PC-3 (cell line): ENCODE measurements at regions not wholly inside any gene's neighbourhood (a gene's known extent, or its start where the extent isn't known, plus 50 kb on each side); places are given as distances from the start of the nearest gene placed in this dataset.

Experiments
- EZH2 ChIP-seq: fragments of 300-600 bp; sonication (generic); IDR thresholded peaks from one replicate; pipeline ENCODE4 v1.6.1; 2017; ENCODE audit warnings: antibody characterized with exemption, mild to moderate bottlenecking, low read length; ENCODE audit not compliant: unreplicated experiment
- TF ChIP-seq, protein P1 (sequence below): fragments of 300-600 bp; sonication (generic); conservative IDR thresholded peaks from 2 replicates; pipeline ENCODE4 v1.5.1; 2017; ENCODE audit warnings: antibody characterized with exemption, low read depth, mild to moderate bottlenecking, low read length

DNA sequence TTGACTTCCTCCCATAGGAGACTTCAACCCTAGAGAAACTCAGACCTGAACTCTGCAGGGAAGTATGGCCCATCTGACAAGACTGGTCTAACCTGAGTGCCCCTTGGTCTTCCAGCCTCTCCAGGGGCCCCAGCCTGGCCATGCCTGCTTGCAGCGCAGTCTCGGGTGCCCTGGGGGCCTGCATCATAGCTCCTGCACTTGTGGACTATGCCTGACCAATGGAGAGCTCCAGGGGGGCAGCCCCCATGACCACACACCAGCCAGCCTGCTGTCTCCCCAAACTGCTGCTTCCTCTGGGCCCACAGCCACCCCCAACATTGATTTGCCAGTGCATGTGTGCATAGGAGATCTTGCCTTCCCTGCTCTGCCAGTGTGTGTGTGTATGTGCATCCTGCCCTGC lies 608.6 kb upstream of the MARCKS start:
- TF ChIP-seq, protein P1, sequence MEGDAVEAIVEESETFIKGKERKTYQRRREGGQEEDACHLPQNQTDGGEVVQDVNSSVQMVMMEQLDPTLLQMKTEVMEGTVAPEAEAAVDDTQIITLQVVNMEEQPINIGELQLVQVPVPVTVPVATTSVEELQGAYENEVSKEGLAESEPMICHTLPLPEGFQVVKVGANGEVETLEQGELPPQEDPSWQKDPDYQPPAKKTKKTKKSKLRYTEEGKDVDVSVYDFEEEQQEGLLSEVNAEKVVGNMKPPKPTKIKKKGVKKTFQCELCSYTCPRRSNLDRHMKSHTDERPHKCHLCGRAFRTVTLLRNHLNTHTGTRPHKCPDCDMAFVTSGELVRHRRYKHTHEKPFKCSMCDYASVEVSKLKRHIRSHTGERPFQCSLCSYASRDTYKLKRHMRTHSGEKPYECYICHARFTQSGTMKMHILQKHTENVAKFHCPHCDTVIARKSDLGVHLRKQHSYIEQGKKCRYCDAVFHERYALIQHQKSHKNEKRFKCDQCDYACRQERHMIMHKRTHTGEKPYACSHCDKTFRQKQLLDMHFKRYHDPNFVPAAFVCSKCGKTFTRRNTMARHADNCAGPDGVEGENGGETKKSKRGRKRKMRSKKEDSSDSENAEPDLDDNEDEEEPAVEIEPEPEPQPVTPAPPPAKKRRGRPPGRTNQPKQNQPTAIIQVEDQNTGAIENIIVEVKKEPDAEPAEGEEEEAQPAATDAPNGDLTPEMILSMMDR: no peak
- TF ChIP-seq EZH2: no peak
